Activated CD4-positive, alpha-beta T cell treated with anti-CD3 and anti-CD28 coated beads for 24 hours (primary cell): ENCODE measurements at regions not wholly inside any gene's neighbourhood (a gene's known extent, or its start where the extent isn't known, plus 50 kb on each side); places are given as distances from the start of the nearest gene placed in this dataset.

Experiments used
- DNase-seq, 2 donors: peaks; one replicate each; pipeline ENCODE4 v3.0.0-alpha.2; 2020; ENCODE audit warnings: low read depth in 2 of 2

DNA sequence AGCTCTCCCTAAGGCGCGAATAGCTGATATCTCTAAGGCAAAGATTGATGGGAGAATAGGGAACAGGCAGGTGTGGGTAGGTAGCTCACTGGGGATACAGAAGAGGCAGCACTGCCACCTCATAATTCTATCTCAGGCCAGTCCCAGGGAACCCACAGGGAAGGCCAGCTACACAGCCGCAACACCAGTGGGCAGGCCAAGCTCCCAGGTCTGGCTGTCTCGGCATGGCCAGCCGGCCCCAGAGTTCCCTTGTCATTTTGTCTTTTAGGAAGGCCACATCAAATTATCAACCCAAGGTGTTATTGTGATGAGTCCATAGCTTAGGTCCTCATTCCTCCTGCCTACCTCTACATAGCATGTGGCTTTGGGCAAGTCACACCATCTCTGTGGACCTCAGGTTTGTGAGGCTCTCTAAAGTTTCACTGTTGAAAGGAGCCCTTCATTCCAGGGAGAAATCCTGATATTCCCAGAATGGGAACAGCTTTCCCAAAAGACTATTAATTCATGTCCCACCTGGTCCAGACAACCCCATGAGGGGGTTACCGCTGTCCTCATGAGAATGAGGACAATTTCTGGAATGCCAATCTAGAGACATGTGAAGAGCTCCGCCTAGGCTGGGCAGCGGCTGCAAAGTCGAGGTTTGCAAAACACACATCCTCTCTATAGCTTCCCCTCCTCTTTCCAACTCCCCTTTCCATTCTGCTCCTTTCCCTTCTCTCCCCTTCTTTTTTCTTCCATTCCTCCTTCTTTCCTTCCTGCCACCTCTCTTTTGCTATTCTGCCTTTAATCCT is 287.1 kb upstream of the ID2 start:
- DNase-seq: no peak

DNA sequence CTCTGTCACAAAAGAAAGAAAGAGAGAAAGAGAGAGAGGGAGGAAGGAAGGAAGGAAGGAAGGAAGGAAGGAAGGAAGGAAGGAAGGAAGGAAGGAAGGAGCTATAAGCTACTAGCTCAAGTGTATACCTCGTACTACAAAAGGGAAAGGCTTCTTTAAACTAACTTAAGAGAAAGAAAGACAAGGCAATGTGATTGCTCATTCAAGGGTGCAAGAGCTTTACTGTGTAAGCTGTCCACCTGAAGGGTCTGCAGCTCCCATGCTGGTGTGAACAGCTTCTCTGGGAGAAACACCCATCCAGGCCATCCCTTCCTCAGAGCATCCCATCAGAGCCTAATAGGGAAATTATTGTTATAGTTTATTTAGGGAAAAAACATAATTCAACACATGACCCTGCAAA is 286.1 kb upstream of the ID2 start:
- DNase-seq: no peak

DNA sequence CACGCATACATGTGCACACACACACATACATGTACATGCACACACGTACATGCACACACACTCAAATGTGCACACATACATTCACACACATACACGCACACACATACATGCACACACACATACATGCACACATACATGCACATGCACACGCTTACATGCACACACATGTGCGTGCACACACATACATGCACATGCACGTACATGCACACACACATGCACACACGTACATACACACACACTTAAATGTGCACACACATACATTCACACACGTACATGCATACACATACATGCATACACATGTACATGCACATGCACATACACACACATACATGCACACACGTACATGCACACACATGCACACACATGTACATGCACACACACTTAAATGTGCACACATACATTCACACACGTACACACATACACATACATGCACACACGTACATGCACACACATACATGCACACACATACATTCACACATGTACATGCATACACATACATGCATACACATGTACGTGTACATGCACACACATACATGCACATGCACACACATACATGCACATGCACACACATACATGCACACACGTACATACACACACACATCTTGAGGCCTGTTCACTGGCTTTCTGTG is 283.7 kb upstream of the ID2 start:
- DNase-seq: no peak

DNA sequence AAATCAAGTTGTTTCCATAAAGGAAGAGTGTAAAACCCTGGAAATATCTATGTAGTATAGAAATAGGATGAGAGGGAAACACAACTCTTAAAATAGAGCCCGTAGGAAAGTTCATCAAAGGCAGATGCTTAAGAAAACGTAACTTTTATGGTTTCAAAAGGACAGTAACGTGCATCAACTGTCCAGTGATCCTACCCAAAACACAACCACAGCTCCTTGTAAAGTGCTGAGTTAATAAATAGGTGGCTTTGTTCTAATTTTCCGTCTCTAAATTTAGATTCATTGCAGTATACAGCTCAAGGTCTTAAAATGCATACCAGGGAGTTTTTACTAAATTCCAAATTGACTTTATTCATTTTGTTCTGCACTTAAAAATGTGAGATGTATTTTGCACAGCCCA is 282.1 kb upstream of the ID2 start:
- no peak for DNase-seq

DNA sequence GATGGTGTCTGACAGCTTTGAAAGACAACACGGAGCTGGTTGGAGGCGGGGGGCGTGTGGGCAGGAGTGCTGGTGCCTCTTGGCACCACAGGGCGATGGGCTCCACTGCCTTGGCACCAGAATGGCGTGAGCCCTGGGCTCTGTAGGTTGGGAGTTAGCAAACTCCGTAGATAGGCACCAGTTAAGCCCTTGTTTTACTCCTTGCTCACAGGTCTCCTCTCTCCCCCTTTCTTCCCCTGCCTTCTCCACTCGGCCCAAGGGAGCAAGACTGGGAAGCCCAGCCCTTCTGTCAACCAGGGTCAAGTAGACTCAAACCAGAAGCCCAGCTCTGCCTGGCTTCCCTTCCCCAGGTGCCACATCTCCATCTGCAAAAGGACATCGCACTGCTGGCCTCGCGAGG is 281.7 kb upstream of the ID2 start:
- no peak for DNase-seq

DNA sequence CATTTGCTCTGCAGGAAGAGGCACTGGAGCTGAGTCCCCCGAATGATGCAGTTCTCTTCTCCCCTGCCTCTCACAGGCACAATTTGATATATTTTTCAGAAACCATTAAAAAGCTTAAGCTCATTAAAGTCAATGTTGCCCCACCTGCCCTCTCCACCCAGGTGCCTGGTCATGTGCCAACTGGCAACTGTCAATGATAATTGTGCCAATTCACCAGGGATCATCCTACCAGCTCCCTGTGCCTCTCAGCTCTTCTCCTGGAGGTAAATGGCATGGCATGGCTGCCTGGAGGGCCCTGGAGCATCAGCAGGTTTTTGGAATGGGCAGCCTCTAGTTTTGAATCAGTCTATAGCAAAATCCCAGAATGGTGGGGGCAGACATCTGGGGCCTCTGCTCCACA is 279.6 kb upstream of the ID2 start:
- no peak for DNase-seq

DNA sequence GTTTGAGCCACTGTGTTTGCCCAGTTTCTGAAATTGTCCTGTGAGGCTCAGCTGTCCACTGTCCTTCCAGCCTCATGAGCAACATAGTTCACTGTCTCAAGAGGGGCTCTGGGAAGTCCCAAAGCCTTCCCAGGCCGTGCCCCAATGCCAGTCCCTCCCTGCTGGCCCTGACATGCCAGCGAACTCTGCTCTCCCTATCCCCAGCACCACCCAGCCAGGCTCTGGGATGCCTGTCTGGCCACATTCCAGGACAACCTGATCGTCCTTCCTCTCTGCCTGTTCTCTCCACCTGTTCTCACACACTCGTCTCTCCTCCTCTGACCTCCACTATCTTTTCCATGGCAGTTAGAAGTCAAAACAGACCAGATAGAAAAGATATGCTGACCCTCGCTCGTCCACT is 278.0 kb upstream of the ID2 start:
- no peak for DNase-seq

DNA sequence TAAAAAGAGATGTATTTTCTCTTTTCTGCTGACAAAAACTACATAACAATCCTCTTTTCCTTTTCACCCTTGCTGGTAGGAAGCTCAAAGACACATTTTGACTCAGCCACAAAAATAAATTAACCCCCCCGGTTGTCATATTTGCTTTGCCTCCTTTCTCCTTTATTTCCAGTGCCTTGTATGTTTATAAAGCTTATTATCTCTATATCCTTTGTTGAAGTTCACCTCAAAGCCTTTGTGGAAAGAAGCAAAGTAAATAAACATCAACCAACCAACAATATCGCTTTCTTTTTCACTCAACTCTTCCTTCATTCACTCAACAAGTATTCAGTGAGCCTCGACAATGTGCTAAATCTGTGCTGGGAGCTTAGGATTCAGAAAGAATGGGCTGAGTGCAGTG is 276.5 kb upstream of the ID2 start:
- DNase-seq: no peak

DNA sequence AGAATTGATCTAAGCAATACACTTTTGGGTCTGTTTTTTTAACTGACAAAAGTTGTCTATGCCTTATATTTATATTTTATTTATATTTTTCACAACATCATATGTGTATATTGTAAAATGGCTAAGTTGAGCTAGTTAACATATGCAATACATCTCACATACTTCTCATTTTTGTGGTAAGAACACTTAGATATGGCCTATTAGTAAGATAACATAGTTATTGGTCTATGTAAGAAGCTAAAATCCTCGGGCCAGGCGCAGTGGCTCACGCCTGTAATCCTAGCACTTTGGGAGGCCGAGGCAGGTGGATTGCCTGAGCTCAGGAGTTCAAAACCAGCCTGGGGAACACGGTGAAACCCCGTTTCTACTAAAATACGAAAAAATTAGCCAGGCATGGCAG is 275.6 kb upstream of the ID2 start:
- DNase-seq: no peak

DNA sequence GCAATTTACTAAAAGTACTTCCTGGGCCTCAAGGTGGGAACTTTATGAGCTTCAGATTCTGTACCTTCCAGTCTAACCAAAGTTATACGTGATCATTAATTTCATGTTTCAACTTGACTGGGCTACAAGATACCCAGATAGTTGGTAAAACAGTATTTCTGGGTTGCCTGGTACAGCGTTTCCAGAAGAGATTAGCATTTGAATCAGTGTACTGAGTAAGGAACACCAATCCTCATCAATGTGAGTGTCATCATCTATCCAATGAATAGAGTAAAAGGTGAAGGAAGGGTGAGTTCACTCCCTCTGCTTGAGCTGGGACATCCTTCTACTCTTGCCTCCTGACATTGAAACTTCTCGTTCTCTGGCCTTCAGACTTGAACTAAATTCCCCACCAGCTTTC is 274.5 kb upstream of the ID2 start:
- DNase-seq: no peak

DNA sequence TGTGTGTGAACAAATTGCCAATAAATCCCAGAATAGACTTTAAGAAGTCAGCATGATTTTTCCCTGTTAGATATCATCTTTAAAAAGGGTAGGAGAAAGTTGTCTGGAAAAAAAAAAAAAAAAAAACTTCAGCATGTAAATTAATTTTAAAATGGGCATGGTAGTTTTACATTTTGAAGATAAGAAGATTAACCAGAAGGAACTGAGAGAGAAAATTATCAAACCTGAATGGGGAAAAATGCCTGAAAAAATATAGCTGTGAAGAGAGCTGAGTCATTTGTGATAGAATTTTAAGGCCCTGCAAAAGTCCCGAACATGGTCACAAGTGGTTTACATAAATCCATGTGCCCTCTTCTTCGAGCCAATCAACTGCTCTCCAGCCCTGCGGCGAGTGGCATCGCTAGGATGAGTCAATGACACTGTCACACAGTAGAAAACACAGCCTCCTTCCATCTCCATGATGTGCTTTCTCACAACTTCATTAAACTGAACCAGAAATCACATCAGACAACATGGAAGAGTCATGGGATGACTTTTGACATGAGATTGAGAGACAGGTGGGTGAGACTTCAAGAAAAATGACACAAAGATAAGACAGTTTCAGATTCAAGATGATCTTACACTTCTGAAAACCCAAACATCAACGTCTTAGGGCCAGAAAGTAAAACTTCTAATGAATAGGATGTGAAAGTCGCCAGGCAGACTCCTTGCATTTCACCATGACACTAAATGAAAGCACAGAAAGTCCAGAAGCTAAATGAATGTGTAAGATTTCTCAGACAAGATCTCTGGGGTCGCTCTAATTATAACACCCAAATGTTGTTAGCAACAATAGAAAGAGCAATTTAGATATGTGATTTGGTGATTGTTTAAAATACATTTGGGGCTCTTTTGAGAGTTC is 273.0 kb upstream of the ID2 start:
- peak; percentile 54 to 56 for DNase-seq

DNA sequence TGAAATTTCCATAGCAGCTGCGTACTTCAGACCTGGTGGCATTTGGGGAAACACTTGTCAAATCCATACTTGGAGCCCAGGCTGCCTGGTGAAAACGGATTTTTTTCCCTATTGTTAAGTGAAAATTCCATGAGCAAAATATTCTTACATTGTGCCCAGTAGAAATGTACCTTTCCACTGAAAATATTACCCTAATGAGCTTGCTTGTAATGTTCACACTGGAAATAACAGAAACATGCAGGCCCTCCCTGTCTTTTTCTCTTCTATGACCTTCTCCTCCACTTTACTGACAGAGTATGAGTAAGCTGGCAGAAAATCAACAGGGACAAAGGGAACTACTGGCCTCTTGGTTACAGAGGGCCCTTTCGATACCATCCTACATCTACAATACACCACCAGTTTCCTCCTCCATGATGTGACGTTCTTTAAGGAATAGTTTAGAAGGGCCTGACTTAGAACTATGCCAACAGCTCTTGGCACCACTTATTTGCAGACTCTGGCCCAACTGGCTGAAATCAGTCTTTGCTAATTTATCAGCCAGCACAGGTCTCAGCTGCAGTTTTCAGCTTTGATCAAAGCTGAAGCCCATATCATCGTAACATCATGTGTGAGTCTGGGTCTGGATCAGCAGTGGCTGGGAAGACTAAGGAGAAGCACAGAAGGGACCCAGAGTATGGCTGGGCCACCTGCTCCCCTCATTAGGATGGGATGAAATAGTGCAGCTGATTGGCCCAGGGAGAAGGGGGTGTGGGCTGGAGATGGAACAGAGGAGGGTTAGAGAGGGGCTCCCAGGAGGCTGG is 272.2 kb upstream of the ID2 start:
- no peak for DNase-seq

DNA sequence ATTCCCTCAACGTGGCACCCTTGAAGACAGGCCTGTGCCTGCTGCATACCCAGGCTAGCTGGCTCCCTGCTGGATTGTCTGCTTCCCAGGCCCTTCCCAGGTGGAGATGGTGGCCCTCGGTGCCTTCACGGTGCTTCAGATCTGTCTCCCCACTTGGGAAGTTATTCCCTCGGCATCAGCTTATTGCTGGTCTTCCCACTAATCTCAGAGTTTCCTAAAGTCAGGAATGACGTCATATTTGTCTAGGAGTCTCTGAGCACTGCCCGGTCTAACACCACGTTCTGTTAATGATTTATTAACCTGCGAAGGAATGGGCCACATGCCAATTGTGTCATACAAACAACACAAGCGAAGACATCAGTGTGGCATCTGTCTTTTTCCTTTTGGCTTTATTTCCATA is 269.8 kb upstream of the ID2 start:
- no peak for DNase-seq

DNA sequence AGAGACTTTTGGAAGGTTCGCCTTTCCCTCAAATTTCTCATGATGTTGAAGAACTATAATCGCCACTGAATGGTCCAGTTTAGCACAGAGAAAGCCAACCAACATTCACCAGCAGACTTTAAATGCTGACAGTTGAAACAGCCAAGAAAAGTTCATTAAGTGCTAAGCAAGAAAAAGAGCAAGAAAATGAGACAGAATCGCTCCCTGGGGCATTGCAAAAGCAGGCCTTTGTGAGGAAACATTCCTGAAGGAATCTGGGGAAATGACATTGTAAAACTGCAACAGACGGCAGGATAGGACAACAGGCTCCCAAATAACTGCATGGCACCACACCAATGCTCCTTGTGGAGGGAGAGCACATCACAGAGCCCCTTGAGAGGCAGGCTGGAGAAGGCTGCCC is 269.3 kb upstream of the ID2 start:
- no peak for DNase-seq

DNA sequence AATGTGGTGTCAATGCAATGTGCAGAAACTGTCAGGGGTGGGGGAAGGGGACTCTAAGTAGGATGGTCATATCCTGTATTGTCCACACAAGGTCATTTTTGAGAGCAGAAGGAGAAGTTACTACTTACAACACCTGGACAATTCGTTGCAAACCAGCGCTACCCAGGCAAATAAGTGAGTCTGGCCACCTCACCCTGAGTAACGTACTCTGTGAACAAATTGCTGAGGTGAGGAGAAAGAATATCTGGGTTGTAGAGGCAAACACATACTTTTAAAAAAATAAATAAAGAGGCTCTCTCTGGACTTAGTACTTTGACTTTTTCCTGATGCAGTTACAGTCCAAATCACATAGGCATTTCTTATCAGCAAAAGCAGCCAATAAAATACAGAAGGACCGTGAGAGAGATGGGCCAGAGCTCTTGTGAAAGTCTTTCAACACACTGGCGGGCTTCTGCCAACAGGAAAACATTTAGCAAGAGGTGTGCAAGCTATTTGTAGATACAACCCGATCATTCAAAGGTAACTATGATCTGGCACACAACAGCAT is 268.2 kb upstream of the ID2 start:
- no peak for DNase-seq

DNA sequence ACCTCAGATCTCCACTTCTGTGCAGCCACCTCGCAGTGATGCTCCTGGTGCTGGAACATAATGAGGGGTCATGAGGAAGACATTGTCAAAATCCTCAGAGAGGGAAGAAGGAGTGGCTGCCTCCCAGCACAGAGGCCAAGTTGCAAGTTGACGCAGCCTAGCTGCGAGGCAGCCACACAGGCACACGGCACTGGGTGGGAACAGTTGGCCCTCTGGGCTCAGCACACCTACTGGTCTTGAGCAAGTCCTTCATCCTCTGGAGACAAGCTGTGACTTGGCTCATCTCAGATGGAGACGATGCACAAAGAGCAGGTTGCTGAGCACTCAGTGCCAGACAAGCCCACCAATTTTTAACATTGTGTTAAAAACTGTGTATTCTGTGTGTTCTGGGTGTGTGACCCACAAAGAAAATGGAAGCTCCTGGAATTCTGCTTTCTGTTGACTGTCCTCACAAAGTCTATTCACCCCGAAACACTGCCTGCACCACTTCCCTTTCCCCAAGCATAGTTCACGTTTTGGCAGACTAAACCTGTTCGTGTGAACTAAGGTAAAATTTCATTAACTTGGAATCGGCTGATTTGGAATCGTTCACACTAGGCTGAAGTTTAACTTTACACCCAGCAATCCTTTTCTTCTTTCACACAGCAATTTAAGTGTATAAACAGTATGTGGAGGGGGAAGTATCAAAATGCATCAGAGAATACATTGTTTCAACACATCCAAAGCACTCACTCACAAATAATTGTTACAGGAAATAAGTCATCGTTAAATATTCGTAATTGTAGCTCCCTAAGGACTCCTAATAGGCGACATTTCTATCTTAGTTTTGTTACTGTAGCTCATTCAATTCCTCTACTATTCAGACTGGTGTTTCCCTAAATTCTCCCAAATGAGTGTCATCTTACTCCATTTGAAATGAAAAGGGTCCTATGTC is 266.6 kb upstream of the ID2 start:
- no peak for DNase-seq

DNA sequence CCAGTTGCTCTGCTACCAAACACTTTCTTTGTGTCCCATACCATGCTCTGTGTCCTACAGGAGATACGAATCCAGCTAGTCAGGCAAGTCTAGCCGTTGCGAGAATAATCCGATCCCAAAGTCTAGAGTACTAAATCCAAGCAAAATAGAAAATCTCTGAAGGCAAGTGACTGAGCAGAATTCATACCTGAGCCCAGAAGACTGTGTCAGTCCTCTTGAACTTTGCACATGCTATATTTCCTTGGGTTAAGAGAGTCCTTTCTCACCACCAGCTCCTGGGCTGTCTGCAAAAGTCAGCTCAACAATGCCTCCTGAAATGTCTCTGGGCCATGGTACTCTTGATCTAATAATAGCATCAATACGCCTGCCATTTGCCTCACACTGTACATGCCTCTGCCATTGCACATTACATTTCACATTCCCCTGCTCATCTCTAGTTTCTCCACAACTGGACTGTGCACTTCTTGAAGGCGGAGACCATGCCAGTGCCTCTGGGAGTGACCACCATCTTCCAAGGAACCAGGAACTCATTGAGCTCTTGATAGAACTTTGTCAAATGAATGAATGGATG is 265.8 kb upstream of the ID2 start:
- no peak for DNase-seq

DNA sequence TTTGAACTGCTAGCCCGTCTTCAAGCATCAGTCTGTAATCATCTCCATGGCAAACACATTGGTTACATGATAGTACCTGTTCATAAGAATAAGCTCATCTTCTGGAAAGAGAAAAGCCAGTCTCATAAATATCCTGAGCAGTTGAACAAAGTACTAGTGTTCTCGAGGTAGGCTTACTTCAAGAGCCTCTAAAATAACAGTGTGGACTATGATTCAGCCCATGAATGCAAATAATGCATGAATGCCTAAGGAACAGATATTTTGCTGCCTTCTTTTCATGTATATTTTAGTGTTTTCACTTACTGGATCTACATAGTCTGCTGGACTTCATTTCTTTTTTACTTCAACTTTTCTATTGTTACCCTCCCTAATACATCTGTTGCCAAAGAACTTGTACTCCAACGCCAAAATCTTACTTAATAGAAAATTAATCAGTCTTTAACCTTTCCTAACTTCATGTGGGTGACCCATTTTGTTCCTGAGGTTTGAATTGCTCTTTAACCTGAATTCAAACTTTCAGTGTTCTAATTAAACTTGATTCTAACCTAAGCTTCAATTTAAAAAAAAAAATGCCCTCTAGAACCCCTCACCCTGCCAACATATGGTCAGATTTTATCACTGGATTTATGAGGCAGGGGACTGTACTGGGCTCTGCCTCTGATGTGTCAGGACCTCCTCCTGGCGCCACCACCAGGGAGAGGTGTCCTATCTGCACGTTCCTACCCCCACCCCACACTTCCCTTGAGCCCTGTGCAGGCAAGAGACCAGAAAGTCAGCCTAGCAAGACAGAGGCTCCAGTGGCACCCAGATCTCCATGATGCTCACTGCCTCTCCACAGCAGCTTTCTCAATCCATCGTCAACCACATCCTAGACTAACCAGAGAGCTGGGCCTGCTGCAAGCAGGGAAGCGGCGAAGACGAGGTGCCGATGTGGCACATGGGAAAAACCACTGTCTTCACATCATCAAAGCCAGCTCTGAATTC is 264.7 kb upstream of the ID2 start:
- no peak for DNase-seq

DNA sequence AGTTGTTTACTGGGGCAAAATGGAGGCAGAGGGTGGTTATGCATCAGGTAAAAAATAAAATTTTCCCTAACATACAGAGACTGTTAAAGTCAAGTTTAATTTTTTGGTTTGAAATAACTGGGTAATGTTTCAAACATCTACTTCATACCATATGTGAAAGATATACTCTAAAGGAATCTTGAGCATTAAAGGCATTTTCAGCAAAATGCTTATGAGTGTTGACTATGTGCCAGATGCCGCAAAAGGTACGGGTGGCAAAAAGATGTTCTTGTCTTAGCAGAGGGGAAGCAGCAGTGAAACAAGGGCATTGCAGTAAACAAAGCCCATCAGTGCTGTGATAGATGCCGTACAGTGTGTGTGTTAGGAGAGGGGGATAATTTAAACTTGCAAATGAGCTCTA is 263.1 kb upstream of the ID2 start:
- no peak for DNase-seq
